Naive thymus-derived CD4-positive, alpha-beta T cell (primary cell): ENCODE measurements at regions not wholly inside any gene's neighbourhood (a gene's known extent, or its start where the extent isn't known, plus 50 kb on each side); places are given as distances from the start of the nearest gene placed in this dataset.
"Not testable (repeated sequence)": the region's sequence is repeated elsewhere in the genome, so short reads cannot be mapped to it uniquely, and the experiment has no call there.

Experiments used
- ATAC-seq: fragments of 150-1000 bp; cut with Tn5 transposase; 2 replicates; pipeline ENCODE4 v1.10.0; 2021; ENCODE audit warnings: mild to moderate bottlenecking, moderate library complexity
- CTCF ChIA-PET: fragments of 350-600 bp; sonication (Branson Sonifier 250); formaldehyde crosslinking; loops from one replicate; lab custom pipeline; 2021; ENCODE audit warnings: antibody characterized with exemption; lab: Charles Lee
- POLR2A ChIA-PET: fragments of 350-600 bp; sonication (Branson Sonifier 250); formaldehyde crosslinking; loops from one replicate; lab custom pipeline; 2021; ENCODE audit warnings: antibody characterized with exemption, inconsistent platforms; lab: Charles Lee
- DNase-seq, 9 donors: peaks; one replicate each; pipeline versions ENCODE4 v3.0.0 to v3.0.0-alpha.2; 2020 to 2022; ENCODE audit warnings: mixed read lengths in 1 of 9
- H3K27ac ChIP-seq: one replicate; pipeline ENCODE4 v1.7.0; 2013; ENCODE audit warnings: mild to moderate bottlenecking, low read depth, low read length, moderate library complexity
- H3K27me3 ChIP-seq, 2 donors: one replicate each; pipeline ENCODE4 v1.7.0; 2013; ENCODE audit warnings: low read length in 2 of 2, mild to moderate bottlenecking in 2 of 2, moderate library complexity in 2 of 2; ENCODE audit not compliant: control insufficient read depth in 2 of 2, insufficient read depth in 2 of 2
- H3K36me3 ChIP-seq, 3 experiments: 1 replicate in 2 of 3; 2 replicates in 1 of 3; pipeline ENCODE4 v1.7.0; 2013; ENCODE audit warnings: low read length in 3 of 3, mild to moderate bottlenecking in 3 of 3, moderate library complexity in 1 of 3; ENCODE audit not compliant: insufficient read depth in 3 of 3, control insufficient read depth in 2 of 3
- H3K4me1 ChIP-seq, 2 donors: one replicate each; pipeline ENCODE4 v1.7.0; 2013; ENCODE audit warnings: low read length in 2 of 2, mild to moderate bottlenecking in 2 of 2, moderate library complexity in 1 of 2; ENCODE audit not compliant: control insufficient read depth in 2 of 2, insufficient read depth in 2 of 2
- H3K4me3 ChIP-seq: 2 replicates; pipeline ENCODE4 v1.7.0; 2013; ENCODE audit warnings: mild to moderate bottlenecking, low read length
- H3K9me3 ChIP-seq, 3 experiments: 1 replicate in 2 of 3; 2 replicates in 1 of 3; pipeline ENCODE4 v1.7.0; 2013; ENCODE audit warnings: low read length in 3 of 3; ENCODE audit not compliant: control insufficient read depth in 2 of 3
- H3K27ac Mint-ChIP-seq, 9 donors: one replicate each; pipeline ENCODE4 v1.8.0; 2020 to 2022; ENCODE audit warnings: mixed read lengths in 9 of 9, mild to moderate bottlenecking in 8 of 9, moderate library complexity in 5 of 9, inconsistent platforms in 2 of 9
- H3K27me3 Mint-ChIP-seq, 5 donors: one replicate each; pipeline ENCODE4 v1.8.0; 2021 to 2022; ENCODE audit warnings: mixed read lengths in 5 of 5, mild to moderate bottlenecking in 1 of 5
- H3K36me3 Mint-ChIP-seq, 5 donors: one replicate each; pipeline ENCODE4 v1.8.0; 2020 to 2022; ENCODE audit warnings: mixed read lengths in 5 of 5, mild to moderate bottlenecking in 3 of 5, inconsistent platforms in 1 of 5
- H3K4me1 Mint-ChIP-seq, 7 donors: one replicate each; pipeline ENCODE4 v1.8.0; 2020 to 2022; ENCODE audit warnings: mixed read lengths in 7 of 7, mild to moderate bottlenecking in 3 of 7, inconsistent platforms in 1 of 7
- H3K4me3 Mint-ChIP-seq, 10 donors: one replicate each; pipeline ENCODE4 v1.8.0; 2020 to 2022; ENCODE audit warnings: mild to moderate bottlenecking in 10 of 10, mixed read lengths in 10 of 10, moderate library complexity in 6 of 10, inconsistent platforms in 2 of 10
- H3K9me3 Mint-ChIP-seq, 11 donors: one replicate each; pipeline ENCODE4 v1.8.0; 2020 to 2022; ENCODE audit warnings: mixed read lengths in 11 of 11, mild to moderate bottlenecking in 4 of 11, inconsistent platforms in 1 of 11, moderate library complexity in 1 of 11
- intact Hi-C, 2 donors: fragments of 100-400 bp; cut with micrococcal nuclease; formaldehyde crosslinking; loops; one replicate each; pipeline ENCODE4 v1.15.1; 2023

DNA sequence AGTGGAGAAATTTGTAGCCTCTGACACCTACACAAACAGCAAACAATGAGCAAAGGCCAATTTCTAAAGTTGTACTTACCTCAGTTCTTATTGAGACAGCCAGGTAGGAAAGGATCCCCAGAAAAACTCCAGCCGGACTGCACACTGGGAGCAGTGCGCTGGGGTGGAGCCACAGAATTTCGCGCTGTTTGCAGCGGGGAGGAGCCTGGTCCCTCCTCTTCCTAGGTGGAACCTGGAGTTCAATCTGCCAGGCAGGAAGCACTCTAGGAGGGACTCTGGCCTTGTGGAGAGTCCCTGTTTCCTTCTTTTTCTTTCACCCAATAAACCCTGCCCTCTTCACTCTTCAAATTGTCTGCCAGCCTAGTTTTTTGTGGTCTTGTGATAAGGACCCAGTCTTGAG lies 259.9 kb downstream of the ZFY start:
- H3K9me3 Mint-ChIP-seq, H3K36me3 Mint-ChIP-seq, H3K36me3 ChIP-seq, H3K4me3 Mint-ChIP-seq, H3K27me3 ChIP-seq, H3K9me3 ChIP-seq, H3K27ac ChIP-seq, POLR2A ChIA-PET, ATAC-seq, H3K27me3 Mint-ChIP-seq, H3K4me1 ChIP-seq, CTCF ChIA-PET, intact Hi-C loops, H3K4me1 Mint-ChIP-seq, H3K4me3 ChIP-seq, H3K27ac Mint-ChIP-seq, DNase-seq: not testable (repeated sequence)

DNA sequence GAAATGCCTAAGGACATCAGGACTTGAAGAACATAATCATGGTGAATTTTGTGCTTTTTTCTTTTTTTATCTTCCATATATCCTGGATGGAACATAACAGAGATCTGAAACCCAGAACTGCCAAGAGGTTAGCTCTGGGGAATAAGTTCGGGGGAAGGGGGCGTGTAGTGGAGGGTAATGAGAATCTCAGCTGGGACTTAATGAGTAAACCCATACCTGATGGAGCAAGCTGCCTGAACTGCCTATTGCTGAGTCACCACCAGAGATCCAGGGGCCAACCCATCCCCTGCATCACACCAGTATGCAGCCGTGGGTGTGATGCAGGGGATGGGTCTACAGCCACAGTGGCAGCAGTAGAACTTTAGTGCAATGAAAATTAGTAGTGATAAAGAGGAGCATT lies 267.1 kb downstream of the ZFY start:
- ATAC-seq, H3K4me1 Mint-ChIP-seq, H3K4me3 Mint-ChIP-seq, H3K9me3 ChIP-seq, H3K4me3 ChIP-seq, H3K27me3 ChIP-seq, H3K36me3 Mint-ChIP-seq, POLR2A ChIA-PET, H3K27ac Mint-ChIP-seq, DNase-seq, H3K27ac ChIP-seq, H3K9me3 Mint-ChIP-seq, CTCF ChIA-PET, H3K4me1 ChIP-seq, H3K27me3 Mint-ChIP-seq, H3K36me3 ChIP-seq, intact Hi-C loops: not testable (repeated sequence)

DNA sequence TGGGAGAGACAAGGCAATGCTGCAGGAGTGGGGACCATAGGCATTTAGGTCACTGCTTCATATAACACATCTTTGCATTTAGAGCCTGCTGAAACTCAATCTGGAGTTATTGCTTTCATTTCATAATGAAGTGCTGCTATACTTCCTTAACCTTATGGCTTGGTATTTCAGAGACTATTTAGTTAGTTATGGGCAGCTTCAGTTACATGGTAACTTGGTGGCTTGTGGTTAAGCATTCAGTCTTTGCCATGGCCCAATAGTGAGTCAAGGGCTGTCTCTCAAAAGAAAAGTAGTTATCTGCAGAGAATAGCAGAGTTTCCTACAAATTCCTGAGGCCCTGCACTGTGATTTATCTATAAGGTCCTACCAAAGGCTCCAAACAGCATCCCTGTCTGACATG lies 271.6 kb downstream of the ZFY start:
- H3K4me3 ChIP-seq, H3K27me3 Mint-ChIP-seq, H3K36me3 Mint-ChIP-seq, H3K36me3 ChIP-seq, H3K27me3 ChIP-seq, H3K27ac ChIP-seq, DNase-seq, H3K4me1 Mint-ChIP-seq, POLR2A ChIA-PET, H3K9me3 Mint-ChIP-seq, H3K4me3 Mint-ChIP-seq, CTCF ChIA-PET, H3K4me1 ChIP-seq, H3K9me3 ChIP-seq, intact Hi-C loops, H3K27ac Mint-ChIP-seq, ATAC-seq: not testable (repeated sequence)

GRCh38 chrY:3213183-3213582 lies 278.0 kb downstream of the ZFY start:
- H3K4me1 ChIP-seq, H3K27me3 Mint-ChIP-seq, ATAC-seq, H3K27me3 ChIP-seq, H3K9me3 Mint-ChIP-seq, DNase-seq, H3K4me3 ChIP-seq, H3K9me3 ChIP-seq, POLR2A ChIA-PET, intact Hi-C loops, H3K36me3 ChIP-seq, H3K27ac Mint-ChIP-seq, H3K4me3 Mint-ChIP-seq, CTCF ChIA-PET, H3K4me1 Mint-ChIP-seq, H3K36me3 Mint-ChIP-seq, H3K27ac ChIP-seq: not testable (repeated sequence)

GRCh38 chrY:3218134-3218533 lies 283.0 kb downstream of the ZFY start:
- H3K27ac ChIP-seq, H3K9me3 ChIP-seq, H3K27me3 Mint-ChIP-seq, CTCF ChIA-PET, POLR2A ChIA-PET, H3K4me3 Mint-ChIP-seq, H3K9me3 Mint-ChIP-seq, H3K4me1 Mint-ChIP-seq, intact Hi-C loops, ATAC-seq, H3K4me3 ChIP-seq, H3K36me3 ChIP-seq, DNase-seq, H3K36me3 Mint-ChIP-seq, H3K27ac Mint-ChIP-seq, H3K27me3 ChIP-seq, H3K4me1 ChIP-seq: not testable (repeated sequence)

- POLR2A ChIA-PET, H3K27me3 Mint-ChIP-seq, CTCF ChIA-PET, H3K9me3 Mint-ChIP-seq, H3K9me3 ChIP-seq, DNase-seq, H3K4me3 Mint-ChIP-seq, H3K27ac Mint-ChIP-seq, H3K36me3 ChIP-seq, H3K36me3 Mint-ChIP-seq, H3K4me3 ChIP-seq, ATAC-seq, H3K4me1 ChIP-seq, H3K4me1 Mint-ChIP-seq, H3K27me3 ChIP-seq, intact Hi-C loops, H3K27ac ChIP-seq: not testable (repeated sequence)
Measured at GRCh38 chrY:3218559-3218958, 283.4 kb downstream of the ZFY start.

DNA sequence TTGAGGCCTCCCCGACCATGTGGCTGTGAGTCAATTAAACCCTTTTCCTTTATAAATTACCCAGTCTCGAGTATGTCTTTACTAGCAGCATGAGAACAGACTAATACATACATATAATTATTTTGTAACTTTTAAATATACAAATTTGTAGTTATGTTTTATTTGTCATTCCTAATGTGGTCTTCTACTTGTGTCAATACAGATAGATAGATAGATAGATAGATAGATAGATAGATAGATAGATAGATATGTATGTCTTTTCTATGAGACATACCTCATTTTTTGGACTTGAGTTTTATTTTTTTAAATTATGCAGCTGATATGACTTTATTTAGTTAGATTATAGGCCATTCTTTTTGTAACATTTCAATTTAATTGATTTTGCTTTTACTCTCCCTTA lies 316.0 kb upstream of the TGIF2LY start:
- CTCF ChIA-PET, H3K36me3 ChIP-seq, H3K36me3 Mint-ChIP-seq, H3K27ac ChIP-seq, H3K4me3 ChIP-seq, H3K27ac Mint-ChIP-seq, intact Hi-C loops, H3K4me1 ChIP-seq, H3K9me3 ChIP-seq, H3K9me3 Mint-ChIP-seq, H3K27me3 Mint-ChIP-seq, ATAC-seq, H3K4me3 Mint-ChIP-seq, DNase-seq, POLR2A ChIA-PET, H3K27me3 ChIP-seq, H3K4me1 Mint-ChIP-seq: not testable (repeated sequence)
